Activated naive CD4-positive, alpha-beta T cell treated with anti-CD3 and anti-CD28 coated beads, Interleukin-2, amount 10 ng/mL, durations not matched to agents 7 days and 5 days (primary cell): ENCODE measurements at regions not wholly inside any gene's neighbourhood (a gene's known extent, or its start where the extent isn't known, plus 50 kb on each side); places are given as distances from the start of the nearest gene placed in this dataset.
"Not testable (repeated sequence)": the region's sequence is repeated elsewhere in the genome, so short reads cannot be mapped to it uniquely, and the experiment has no call there.

Source experiments
- CTCF ChIA-PET: fragments of 350-600 bp; sonication (Branson Sonifier 250); formaldehyde crosslinking; loops from one replicate; lab custom pipeline; 2021; ENCODE audit warnings: antibody characterized with exemption; lab: Charles Lee
- DNase-seq: peaks from one replicate; pipeline ENCODE4 v3.0.0-alpha.2; 2020
- H3K27ac Mint-ChIP-seq: one replicate; pipeline ENCODE4 v1.8.0; 2021; ENCODE audit warnings: mild to moderate bottlenecking, moderate library complexity, mixed read lengths
- H3K27me3 Mint-ChIP-seq: one replicate; pipeline ENCODE4 v1.8.0; 2021; ENCODE audit warnings: mild to moderate bottlenecking, mixed read lengths
- H3K36me3 Mint-ChIP-seq: one replicate; pipeline ENCODE4 v1.8.0; 2021; ENCODE audit warnings: mixed read lengths
- H3K4me1 Mint-ChIP-seq: one replicate; pipeline ENCODE4 v1.8.0; 2021; ENCODE audit warnings: mixed read lengths
- H3K4me3 Mint-ChIP-seq: one replicate; pipeline ENCODE4 v1.8.0; 2021; ENCODE audit warnings: mild to moderate bottlenecking, moderate library complexity, mixed read lengths
- H3K9me3 Mint-ChIP-seq: one replicate; pipeline ENCODE4 v1.8.0; 2021; ENCODE audit warnings: mixed read lengths

- CTCF ChIA-PET: no interaction called here
- Mint-ChIP-seq H3K27ac (no peak overlapping the region), H3K4me1 (no peaks in the 10 kb centered on the region), H3K27me3 (no peaks in the 10 kb centered on the region), H3K9me3 (no peaks in the 10 kb centered on the region), H3K36me3 (no peaks in the 10 kb centered on the region), H3K4me3 (no peak overlapping the region)
- DNase-seq: no peak
Measured at GRCh38 chr5:74446725-74447241, 193.7 kb downstream of the ENC1 start.

GRCh38 chr5:74442466-74442865 is 198.1 kb downstream of the ENC1 start:
- DNase-seq: no peak
- Mint-ChIP-seq H3K9me3 (no peaks in the 10 kb centered on the region), H3K27ac (no peak overlapping the region), H3K4me1 (no peaks in the 10 kb centered on the region), H3K27me3 (no peaks in the 10 kb centered on the region), H3K4me3 (no peak overlapping the region), H3K36me3 (no peaks in the 10 kb centered on the region)
- CTCF ChIA-PET: no interaction called here

GRCh38 chr5:74441616-74442015 is 198.9 kb downstream of the ENC1 start:
- H3K27me3 Mint-ChIP-seq: no peaks in the 10 kb centered on the region
- no peaks in the 10 kb centered on the region for H3K9me3 Mint-ChIP-seq
- no peak overlapping the region for H3K27ac Mint-ChIP-seq
- CTCF ChIA-PET: no interaction called here
- no peak overlapping the region for H3K4me3 Mint-ChIP-seq
- H3K4me1 Mint-ChIP-seq: no peaks in the 10 kb centered on the region
- no peaks in the 10 kb centered on the region for H3K36me3 Mint-ChIP-seq
- DNase-seq: no peak

GRCh38 chr5:74440341-74440740 is 200.2 kb downstream of the ENC1 start:
- Mint-ChIP-seq H3K36me3 (no peaks in the 10 kb centered on the region), H3K4me1 (no peaks in the 10 kb centered on the region), H3K4me3 (no peak overlapping the region), H3K9me3 (no peaks in the 10 kb centered on the region), H3K27ac (no peak overlapping the region), H3K27me3 (no peaks in the 10 kb centered on the region)
- DNase-seq: no peak
- CTCF ChIA-PET: no interaction called here

GRCh38 chr5:74437870-74438269 is 202.7 kb downstream of the ENC1 start:
- H3K4me1 Mint-ChIP-seq, H3K27ac Mint-ChIP-seq, H3K9me3 Mint-ChIP-seq, DNase-seq, H3K4me3 Mint-ChIP-seq, CTCF ChIA-PET, H3K36me3 Mint-ChIP-seq: not testable (repeated sequence)
- peaks cover 13% of the 10 kb centered on the region for H3K27me3 Mint-ChIP-seq

GRCh38 chr5:74433896-74434829 is 206.4 kb downstream of the ENC1 start:
- DNase-seq: no peak
- no peaks in the 10 kb centered on the region for H3K9me3 Mint-ChIP-seq
- no peaks in the 10 kb centered on the region for H3K36me3 Mint-ChIP-seq
- H3K4me3 Mint-ChIP-seq: no peak overlapping the region
- CTCF ChIA-PET: interaction anchor here (1.7 kb wide), 1 partner anchor 39 kb away, joined by 3 read pairs; no protein-coding TSS in a partner anchor
- peaks cover 13% of the 10 kb centered on the region for H3K27me3 Mint-ChIP-seq
- H3K27ac Mint-ChIP-seq: no peak overlapping the region
- no peaks in the 10 kb centered on the region for H3K4me1 Mint-ChIP-seq

GRCh38 chr5:74433255-74433895 is 207.2 kb downstream of the ENC1 start:
- Mint-ChIP-seq H3K4me1 (no peaks in the 10 kb centered on the region), H3K9me3 (no peaks in the 10 kb centered on the region), H3K27me3 (peaks cover 13% of the 10 kb centered on the region), H3K36me3 (no peaks in the 10 kb centered on the region), H3K4me3 (no peak overlapping the region), H3K27ac (no peak overlapping the region)
- DNase-seq: no peak
- CTCF ChIA-PET: interaction anchor here (1.7 kb wide), 1 partner anchor 38 kb away, joined by 3 read pairs; no protein-coding TSS in a partner anchor

- H3K27ac Mint-ChIP-seq: no peak overlapping the region
- no peaks in the 10 kb centered on the region for H3K36me3 Mint-ChIP-seq
- peaks cover 13% of the 10 kb centered on the region for H3K27me3 Mint-ChIP-seq
- H3K4me1 Mint-ChIP-seq: no peaks in the 10 kb centered on the region
- no peak overlapping the region for H3K4me3 Mint-ChIP-seq
- H3K9me3 Mint-ChIP-seq: no peaks in the 10 kb centered on the region
- no peak for DNase-seq
- CTCF ChIA-PET: interaction anchor here (1.7 kb wide), 1 partner anchor 38 kb away, joined by 3 read pairs; no protein-coding TSS in a partner anchor
Measured at GRCh38 chr5:74432721-74433120, 207.8 kb downstream of the ENC1 start.

- H3K36me3 Mint-ChIP-seq: no peaks in the 10 kb centered on the region
- no peaks in the 10 kb centered on the region for H3K9me3 Mint-ChIP-seq
- no peak for DNase-seq
- H3K27ac Mint-ChIP-seq: no peak overlapping the region
- peaks cover 13% of the 10 kb centered on the region for H3K27me3 Mint-ChIP-seq
- CTCF ChIA-PET: interaction anchor here (1.7 kb wide), 1 partner anchor 37 kb away, joined by 3 read pairs; no protein-coding TSS in a partner anchor
- H3K4me3 Mint-ChIP-seq: no peak overlapping the region
- no peaks in the 10 kb centered on the region for H3K4me1 Mint-ChIP-seq
Measured at GRCh38 chr5:74432216-74432615, 208.3 kb downstream of the ENC1 start.

- CTCF ChIA-PET: no interaction called here
- Mint-ChIP-seq H3K9me3 (no peaks in the 10 kb centered on the region), H3K4me3 (no peak overlapping the region), H3K27ac (no peak overlapping the region), H3K4me1 (no peaks in the 10 kb centered on the region), H3K36me3 (no peaks in the 10 kb centered on the region), H3K27me3 (peaks cover 13% of the 10 kb centered on the region)
- no peak for DNase-seq
Measured at GRCh38 chr5:74431290-74431669, 209.2 kb downstream of the ENC1 start.

- H3K4me3 Mint-ChIP-seq: no peak overlapping the region
- CTCF ChIA-PET: no interaction called here
- no peaks in the 10 kb centered on the region for H3K36me3 Mint-ChIP-seq
- H3K27ac Mint-ChIP-seq: no peak overlapping the region
- no peaks in the 10 kb centered on the region for H3K4me1 Mint-ChIP-seq
- H3K9me3 Mint-ChIP-seq: no peaks in the 10 kb centered on the region
- H3K27me3 Mint-ChIP-seq: peaks cover 16% of the 10 kb centered on the region
- DNase-seq: no peak
Measured at GRCh38 chr5:74430631-74431289, 209.8 kb downstream of the ENC1 start.

GRCh38 chr5:74429495-74429894 is 211.0 kb downstream of the ENC1 start:
- CTCF ChIA-PET: no interaction called here

GRCh38 chr5:74428876-74429275 is 211.7 kb downstream of the ENC1 start:
- Mint-ChIP-seq H3K9me3 (no peaks in the 10 kb centered on the region), H3K27ac (no peak overlapping the region), H3K4me3 (no peak overlapping the region)

More at GRCh38 chr5:74429495-74429894, 211.0 kb downstream of the ENC1 start:
- H3K4me3 Mint-ChIP-seq: no peak overlapping the region
- H3K4me1 Mint-ChIP-seq: no peaks in the 10 kb centered on the region
- H3K9me3 Mint-ChIP-seq: no peaks in the 10 kb centered on the region
- peaks cover 13% of the 10 kb centered on the region for H3K27me3 Mint-ChIP-seq
- DNase-seq: no peak
- H3K27ac Mint-ChIP-seq: no peak overlapping the region
- H3K36me3 Mint-ChIP-seq: no peaks in the 10 kb centered on the region

GRCh38 chr5:74428275-74428674 is 212.3 kb downstream of the ENC1 start:
- Mint-ChIP-seq H3K4me1 (no peaks in the 10 kb centered on the region), H3K36me3 (no peaks in the 10 kb centered on the region), H3K9me3 (no peaks in the 10 kb centered on the region), H3K4me3 (no peak overlapping the region), H3K27me3 (peaks cover 8% of the 10 kb centered on the region), H3K27ac (no peak overlapping the region)
- CTCF ChIA-PET: no interaction called here
- DNase-seq: no peak

More at GRCh38 chr5:74428876-74429275, 211.7 kb downstream of the ENC1 start:
- no peaks in the 10 kb centered on the region for H3K4me1 Mint-ChIP-seq
- no peak for DNase-seq
- peaks cover 9% of the 10 kb centered on the region for H3K27me3 Mint-ChIP-seq
- H3K36me3 Mint-ChIP-seq: no peaks in the 10 kb centered on the region
- CTCF ChIA-PET: no interaction called here
